ENCODE measurements at regions not wholly inside any gene's neighbourhood (a gene's known extent, or its start where the extent isn't known, plus 50 kb on each side); places are given as distances from the start of the nearest gene placed in this dataset.
"Not testable (repeated sequence)": the region's sequence is repeated elsewhere in the genome, so short reads cannot be mapped to it uniquely, and the experiment has no call there.

- no peak for DNase-seq
These were observed 640.2 kb upstream of the MMS22L start for GRCh38 chr6:97923249-97923648.

- peak in 1 of 2 experiments; percentile 26 for DNase-seq
These were observed 642.5 kb upstream of the MMS22L start for GRCh38 chr6:97925504-97925903.

GRCh38 chr6:97939440-97940168, 656.6 kb upstream of the MMS22L start:
- peak; percentile 16 to 51 for DNase-seq

- peak in 1 of 2 experiments; percentile 19 for DNase-seq
These were observed 664.8 kb upstream of the MMS22L start for GRCh38 chr6:97947841-97948240.

GRCh38 chr6:97958134-97958533, 675.1 kb upstream of the MMS22L start:
- DNase-seq: no peak

- no peak for DNase-seq
These were observed 680.2 kb upstream of the MMS22L start for GRCh38 chr6:97963193-97963592.

- no peak for DNase-seq
These were observed 686.0 kb upstream of the MMS22L start for GRCh38 chr6:97969065-97969464.

GRCh38 chr6:97977084-97977483, 694.1 kb upstream of the MMS22L start:
- DNase-seq: no peak

- DNase-seq: no peak
These were observed 695.8 kb upstream of the MMS22L start for GRCh38 chr6:97978855-97979271.

GRCh38 chr6:97979285-97979684, 696.3 kb upstream of the MMS22L start:
- not testable (repeated sequence) for DNase-seq

GRCh38 chr6:97989451-97989850, 706.4 kb upstream of the MMS22L start:
- no peak for DNase-seq

- no peak for DNase-seq
These were observed 712.1 kb upstream of the MMS22L start for GRCh38 chr6:97995158-97995557.

- no peak for DNase-seq
These were observed 719.7 kb upstream of the MMS22L start for GRCh38 chr6:98002678-98003077.

GRCh38 chr6:98014442-98015201, 731.6 kb upstream of the MMS22L start:
- DNase-seq: peak; percentile 83 to 96

GRCh38 chr6:98016565-98016964, 733.5 kb upstream of the MMS22L start:
- DNase-seq: no peak

- no peak for DNase-seq
These were observed 737.2 kb upstream of the MMS22L start for GRCh38 chr6:98020222-98020621.

- DNase-seq: no peak
These were observed 741.3 kb upstream of the MMS22L start for GRCh38 chr6:98024359-98024758.

GRCh38 chr6:98027898-98028297, 744.9 kb upstream of the MMS22L start:
- DNase-seq: no peak

- DNase-seq: no peak
These were observed 750.6 kb upstream of the MMS22L start for GRCh38 chr6:98033617-98034016.

GRCh38 chr6:98036344-98036923, 753.4 kb upstream of the MMS22L start:
- DNase-seq: no peak

GRCh38 chr6:98037571-98037970, 754.6 kb upstream of the MMS22L start:
- no peak for DNase-seq

- no peak for DNase-seq
These were observed 756.4 kb upstream of the MMS22L start for GRCh38 chr6:98039443-98039842.

- peak in 1 of 2 experiments; percentile 29 for DNase-seq
These were observed 757.0 kb upstream of the MMS22L start for GRCh38 chr6:98039904-98040607.
